IMR-90 (cell line): ENCODE measurements at regions not wholly inside any gene's neighbourhood (a gene's known extent, or its start where the extent isn't known, plus 50 kb on each side); places are given as distances from the start of the nearest gene placed in this dataset.
A peak's percentile ranks its signal among the peaks of the same experiment; 100 is the strongest.

Experiments used
- ATAC-seq: fragments of 200-7000 bp; cut with Tn5 transposase; 2 replicates; pipeline ENCODE4 v1.9.1; 2020; ENCODE audit warnings: low read depth, mild to moderate bottlenecking, moderate library complexity
- BruUV-seq: library from RNA; stranded (reverse); fragments of 400-500 nt; replicated peaks from 2 replicates; lab custom pipeline; 2021; lab: Mats Ljungman, UMichigan
- CTCF ChIA-PET: fragments of 300-600 bp; formaldehyde crosslinking; extraction: SDS; loops from one replicate; lab custom pipeline; 2021; ENCODE audit warnings: antibody characterized with exemption; lab: Yijun Ruan, JAX
- POLR2A ChIA-PET: fragments of 300-600 bp; sonication (Branson Sonifier 250); formaldehyde crosslinking; loops from one replicate; lab custom pipeline; 2022; ENCODE audit warnings: antibody characterized with exemption; ENCODE audit not compliant: unreplicated experiment; lab: Charles Lee
- DNase-seq: peaks from one replicate; pipeline ENCODE4 v3.0.0; 2013
- H2AFZ ChIP-seq: replicated peaks from 2 replicates; pipeline ENCODE3; 2013; ENCODE audit warnings: low read length, mild to moderate bottlenecking; ENCODE audit not compliant: poor library complexity
- H2AK5ac ChIP-seq: 2 replicates; pipeline ENCODE4 v1.6.1; 2013; ENCODE audit warnings: low read depth, low read length, inconsistent platforms
- H2AK9ac ChIP-seq: replicated peaks from 2 replicates; pipeline ENCODE3; 2013; ENCODE audit warnings: mild to moderate bottlenecking, low read depth, low read length, moderate library complexity; ENCODE audit not compliant: poor library complexity
- H2BK120ac ChIP-seq: 2 replicates; pipeline ENCODE4 v1.6.1; 2013; ENCODE audit warnings: low read depth, low read length, inconsistent platforms
- H2BK15ac ChIP-seq: 3 replicates; pipeline ENCODE4 v1.6.1; 2013; ENCODE audit warnings: low read depth, low read length, inconsistent platforms
- H2BK20ac ChIP-seq: 2 replicates; pipeline ENCODE4 v1.6.1; 2013; ENCODE audit warnings: low read depth, mild to moderate bottlenecking, inconsistent platforms, low read length, moderate library complexity
- H2BK5ac ChIP-seq: 2 replicates; pipeline ENCODE4 v1.6.1; 2013; ENCODE audit warnings: mild to moderate bottlenecking, low read depth, low read length, inconsistent platforms; ENCODE audit not compliant: poor library complexity, severe bottlenecking
- H3K14ac ChIP-seq: replicated peaks from 2 replicates; pipeline ENCODE4 v1.6.1; 2013; ENCODE audit warnings: low read depth, low read length, inconsistent platforms
- H3K18ac ChIP-seq: 2 replicates; pipeline ENCODE4 v1.6.1; 2013; ENCODE audit warnings: low read depth, low read length, control low read depth
- H3K23ac ChIP-seq: 2 replicates; pipeline ENCODE4 v1.6.1; 2013; ENCODE audit warnings: low read depth, low read length, inconsistent platforms
- H3K27ac ChIP-seq: 2 replicates; pipeline ENCODE4 v1.5.1; 2013; ENCODE audit warnings: mild to moderate bottlenecking, control low read depth, low read length; ENCODE audit not compliant: insufficient read depth
- H3K27me3 ChIP-seq: 2 replicates; pipeline ENCODE4 v1.6.1; 2013; ENCODE audit warnings: low read length; ENCODE audit not compliant: control insufficient read depth, insufficient read depth
- H3K36me3 ChIP-seq: 2 replicates; pipeline ENCODE4 v1.6.1; 2013; ENCODE audit warnings: low read length, mixed read lengths; ENCODE audit not compliant: control insufficient read depth, insufficient read depth
- H3K4ac ChIP-seq: 2 replicates; pipeline ENCODE4 v1.6.1; 2013; ENCODE audit warnings: low read depth, low read length, inconsistent platforms
- H3K4me1 ChIP-seq: 2 replicates; pipeline ENCODE4 v1.6.1; 2013; ENCODE audit warnings: low read length, mixed read lengths; ENCODE audit not compliant: control insufficient read depth, insufficient read depth
- H3K4me2 ChIP-seq: 2 replicates; pipeline ENCODE4 v1.6.1; 2013; ENCODE audit warnings: low read depth, mild to moderate bottlenecking, control low read depth, low read length, moderate library complexity
- H3K4me3 ChIP-seq: 2 replicates; pipeline ENCODE4 v1.5.1; 2013; ENCODE audit warnings: low read depth, mild to moderate bottlenecking, control low read depth, low read length, moderate library complexity; ENCODE audit not compliant: insufficient read depth
- H3K56ac ChIP-seq: 2 replicates; pipeline ENCODE4 v1.6.1; 2013; ENCODE audit warnings: low read length, inconsistent platforms; ENCODE audit not compliant: insufficient read depth; ENCODE audit errors: extremely low read depth
- H3K79me1 ChIP-seq, 2 experiments: 2 replicates each; pipeline ENCODE4 v1.6.1; 2013; ENCODE audit warnings: low read length in 2 of 2, inconsistent platforms in 1 of 2, low read depth in 1 of 2
- H3K9ac ChIP-seq: 2 replicates; pipeline ENCODE4 v1.6.1; 2013; ENCODE audit warnings: low read depth, low read length, control low read depth
- H3K9me1 ChIP-seq: 2 replicates; pipeline ENCODE4 v1.6.1; 2013; ENCODE audit warnings: low read length, inconsistent platforms; ENCODE audit not compliant: insufficient read depth
- H3K9me3 ChIP-seq: 2 replicates; pipeline ENCODE4 v1.6.1; 2013; ENCODE audit warnings: low read length; ENCODE audit not compliant: control insufficient read depth, insufficient read depth
- H4K20me1 ChIP-seq: 2 replicates; pipeline ENCODE4 v1.6.1; 2013; ENCODE audit warnings: low read length, inconsistent platforms; ENCODE audit not compliant: insufficient read depth
- H4K5ac ChIP-seq: 2 replicates; pipeline ENCODE4 v1.6.1; 2013; ENCODE audit warnings: mild to moderate bottlenecking, low read depth, low read length, control low read depth
- H4K8ac ChIP-seq, 2 experiments: 2 replicates each; pipeline ENCODE4 v1.6.1; 2013; ENCODE audit warnings: low read depth in 2 of 2, low read length in 2 of 2, control low read depth in 1 of 2, inconsistent platforms in 1 of 2
- H4K91ac ChIP-seq: 2 replicates; pipeline ENCODE4 v1.6.1; 2013; ENCODE audit warnings: low read depth, low read length, inconsistent platforms; ENCODE audit not compliant: insufficient read depth
- CHD1 ChIP-seq: IDR thresholded peaks from 2 replicates; pipeline ENCODE4 v1.6.1; 2012; ENCODE audit warnings: low read depth, low read length, improper control_type of control experiment
- MAZ ChIP-seq: IDR thresholded peaks from 2 replicates; pipeline ENCODE4 v1.6.1; 2012; ENCODE audit warnings: low read depth, mild to moderate bottlenecking, low read length, improper control_type of control experiment, moderate library complexity, borderline replicate concordance
- POLR2A ChIP-seq: IDR thresholded peaks from 2 replicates; pipeline ENCODE4 v1.6.1; 2012; ENCODE audit warnings: mild to moderate bottlenecking, low read depth, low read length
- RAD21 ChIP-seq: IDR thresholded peaks from 2 replicates; pipeline ENCODE4 v1.6.1; 2012; ENCODE audit warnings: low read length, improper control_type of control experiment
- SMC3 ChIP-seq: fragments of 150-350 bp; IDR thresholded peaks from 2 replicates; pipeline ENCODE4 v1.6.1; 2016; ENCODE audit warnings: low read depth, mild to moderate bottlenecking, antibody characterized with exemption, low read length, moderate library complexity
- USF2 ChIP-seq: fragments of 150-350 bp; IDR thresholded peaks from 2 replicates; pipeline ENCODE4 v1.6.1; 2017; ENCODE audit warnings: mild to moderate bottlenecking, antibody characterized with exemption, low read length, low read depth
- WGBS, 2 experiments: methylation state at CpG; one replicate each; pipeline versions ENCODE4 v1.1.5 to v1.1.7; 2013; ENCODE audit warnings: missing lambda C conversion rate in 2 of 2; ENCODE audit not compliant: insufficient read length in 1 of 2; ENCODE audit errors: extremely low coverage in 2 of 2; 5-methylcytosine and 5-hydroxymethylcytosine counted together
- dilution Hi-C: fragments of 300-500 bp; cut with HindIII; formaldehyde crosslinking; loops from one replicate; pipeline ENCODE4 v1.14.3; 2018; ENCODE audit warnings: low sequenced_read_pairs; ENCODE audit not compliant: unreplicated experiment
- in situ Hi-C: fragments of 300-500 bp; cut with MboI; formaldehyde crosslinking; loops from 3 replicates; pipeline ENCODE4 v1.14.3; 2019; ENCODE audit warnings: low sequenced_read_pairs, inconsistent platforms, mixed read lengths
- intact Hi-C: fragments of 100-400 bp; cut with micrococcal nuclease; formaldehyde crosslinking; loops from 2 replicates; pipeline ENCODE4 v1.10.0; 2022
- TF ChIP-seq, protein P1 (sequence below): conservative IDR thresholded peaks from 2 replicates; pipeline ENCODE4 v1.5.1; 2012; ENCODE audit warnings: mild to moderate bottlenecking, low read depth, low read length, improper control_type of control experiment

DNA sequence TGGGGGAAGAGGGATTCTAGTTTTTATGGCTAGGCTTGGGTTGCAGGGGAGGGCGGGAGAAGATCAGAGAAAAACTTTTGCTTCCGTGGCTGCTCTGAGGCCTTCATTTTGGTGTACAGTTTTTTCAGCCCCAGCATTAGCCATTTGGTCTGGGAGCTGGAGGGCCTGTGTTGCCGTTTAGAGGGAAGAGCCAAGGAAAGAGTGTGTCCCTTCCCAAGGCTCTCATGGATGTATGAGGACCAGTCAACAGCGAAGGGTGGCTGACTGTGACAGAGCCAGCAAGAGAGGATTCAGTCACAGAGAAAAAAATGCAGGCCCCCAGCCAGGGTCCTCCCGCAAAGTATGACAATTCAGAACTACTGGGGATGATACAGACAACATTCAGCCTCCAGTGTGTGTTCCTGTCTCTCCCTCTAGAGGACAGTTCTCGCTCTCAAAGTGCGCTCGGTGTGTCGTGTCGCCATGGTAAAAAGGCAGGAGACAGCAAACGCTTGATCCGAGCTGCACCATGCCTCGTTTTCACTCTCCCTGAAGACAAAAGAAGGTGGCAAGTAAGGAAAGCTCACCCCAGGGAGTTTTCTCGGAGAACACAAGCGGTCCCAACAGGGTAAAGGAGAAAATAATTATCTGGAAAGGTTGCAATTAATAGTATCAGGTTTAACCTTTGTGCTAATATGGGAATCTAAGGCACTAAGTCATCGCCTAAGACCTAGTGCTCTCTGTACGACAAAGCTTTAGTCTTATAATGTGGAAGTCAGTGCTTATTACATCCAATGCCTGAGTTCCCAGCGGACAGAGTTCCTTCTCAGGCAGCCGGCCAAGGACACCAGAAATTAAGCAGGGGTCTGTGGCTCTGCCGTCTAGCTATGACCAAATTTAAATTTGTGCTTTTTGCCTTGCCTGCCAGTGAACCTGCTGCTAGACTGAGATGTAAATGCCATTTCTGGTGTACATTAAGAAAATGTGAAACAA lies 157.3 kb upstream of the PLXNC1 start:
- dilution Hi-C loops = no loop called here
- CTCF ChIA-PET = interaction anchor here (0.7 to 0.8 kb wide), 2 partner anchors 8 to 111 kb away, joined by 3 to 5 read pairs; no protein-coding TSS in a partner anchor

More for the DNA sequence above, 157.3 kb upstream of the PLXNC1 start:
- Histone ChIP-seq H3K56ac (no peak overlapping the region), H2BK120ac (peak overlapping the region; percentile 13; the same call in 1 of the 2 replicates), H3K23ac (no peak overlapping the region), H4K91ac (no peak overlapping the region), H3K4ac (peak overlapping the region; percentile 12; the same call in 1 of the 2 replicates), H2AK9ac (no peak overlapping the region), H3K27ac (no peak overlapping the region), H3K4me2 (no peak overlapping the region), H3K14ac (peak overlapping the region; percentile 63), H3K36me3 (no peaks in the 10 kb centered on the region), H2AFZ (peak overlapping the region; percentile 63), H3K18ac (no peak overlapping the region), H3K4me3 (no peak overlapping the region), H4K20me1 (no peaks in the 10 kb centered on the region), H4K8ac (peak overlapping the region; percentile 0 to 40; a peak in 2 of 4 replicates), H3K27me3 (no peaks in the 10 kb centered on the region), H2BK5ac (no peak overlapping the region), H3K9ac (no peak overlapping the region), H3K79me1 (no peaks in the 10 kb centered on the region), H3K9me3 (no peaks in the 10 kb centered on the region), H2BK15ac (no peak overlapping the region), H3K4me1 (no peaks in the 10 kb centered on the region), H3K9me1 (no peaks in the 10 kb centered on the region), H4K5ac (no peak overlapping the region), H2BK20ac (peak overlapping the region; percentile 75; the same call in 1 of the 2 replicates), H2AK5ac (no peak overlapping the region)
- POLR2A ChIA-PET = no interaction called here
- ATAC-seq = peak; percentile 72
- WGBS, 2 experiments = 67% methylated on average over 10 of the region's 20 CpGs; no CpG with 5 or more reads in 1 of the 2 experiments
- peak; percentile 52 for DNase-seq
- BruUV-seq = no TSS peak
- TF ChIP-seq MAZ (no peak), POLR2A (no peak), USF2 (no peak), RAD21 (peak; percentile 38), CHD1 (no peak), SMC3 (peak; percentile 6; the same call in 1 of the 2 replicates)
- TF ChIP-seq, protein P1, sequence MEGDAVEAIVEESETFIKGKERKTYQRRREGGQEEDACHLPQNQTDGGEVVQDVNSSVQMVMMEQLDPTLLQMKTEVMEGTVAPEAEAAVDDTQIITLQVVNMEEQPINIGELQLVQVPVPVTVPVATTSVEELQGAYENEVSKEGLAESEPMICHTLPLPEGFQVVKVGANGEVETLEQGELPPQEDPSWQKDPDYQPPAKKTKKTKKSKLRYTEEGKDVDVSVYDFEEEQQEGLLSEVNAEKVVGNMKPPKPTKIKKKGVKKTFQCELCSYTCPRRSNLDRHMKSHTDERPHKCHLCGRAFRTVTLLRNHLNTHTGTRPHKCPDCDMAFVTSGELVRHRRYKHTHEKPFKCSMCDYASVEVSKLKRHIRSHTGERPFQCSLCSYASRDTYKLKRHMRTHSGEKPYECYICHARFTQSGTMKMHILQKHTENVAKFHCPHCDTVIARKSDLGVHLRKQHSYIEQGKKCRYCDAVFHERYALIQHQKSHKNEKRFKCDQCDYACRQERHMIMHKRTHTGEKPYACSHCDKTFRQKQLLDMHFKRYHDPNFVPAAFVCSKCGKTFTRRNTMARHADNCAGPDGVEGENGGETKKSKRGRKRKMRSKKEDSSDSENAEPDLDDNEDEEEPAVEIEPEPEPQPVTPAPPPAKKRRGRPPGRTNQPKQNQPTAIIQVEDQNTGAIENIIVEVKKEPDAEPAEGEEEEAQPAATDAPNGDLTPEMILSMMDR = peak; percentile 42
- intact Hi-C loops = loop anchor here (5.0 kb wide), 1 partner anchor 111 kb away; no protein-coding TSS in a partner anchor
- in situ Hi-C loops = no loop called here
